ENCODE measurements at regions not wholly inside any gene's neighbourhood (a gene's known extent, or its start where the extent isn't known, plus 50 kb on each side); places are given as distances from the start of the nearest gene placed in this dataset.

- ChIA-PET CTCF (interaction anchor here (0.7 to 2.3 kb wide), 3 partner anchors 10 to 503 kb away, joined by 3 to 8 read pairs (median 7); no protein-coding TSS in a partner anchor), RAD21 (ENCODE audit: low non-redundant PET in 1 of 2, low total read pairs in 2 of 2, uncharacterized antibody in 2 of 2, unreplicated experiment in 2 of 2) (no interaction called here), POLR2A (interaction anchor here (0.7 kb wide), 1 partner anchor 459 kb away, joined by 4 read pairs; no protein-coding TSS in a partner anchor)
- Histone ChIP-seq H3K9ac (ENCODE audit: low read length) (no peak overlapping the region), H3K4me3 (replicated peaks in 1 of 2; ENCODE audit: low read depth in 1 of 2, low read length in 2 of 2) (no peak overlapping the region), H3K9me2 (ENCODE audit: insufficient read depth) (no peaks in the 10 kb centered on the region), H3K27me3 (ENCODE audit: insufficient read depth, low read length) (peaks cover 54% of the 10 kb centered on the region), H3K4me1 (ENCODE audit: control insufficient read depth in 1 of 2, insufficient read depth in 2 of 2, low read length in 2 of 2) (no peaks in the 10 kb centered on the region), H2AFZ (ENCODE audit: low read depth, low read length, poor library complexity, severe bottlenecking) (no peak overlapping the region), H3K36me3 (ENCODE audit: control insufficient read depth in 1 of 2, insufficient read depth in 2 of 2, low read length in 2 of 2) (no peaks in the 10 kb centered on the region), H4K20me1 (ENCODE audit: insufficient read depth) (no peaks in the 10 kb centered on the region), H3K27ac (ENCODE audit: low read depth, low read length) (no peak overlapping the region), H3K79me2 (ENCODE audit: insufficient read depth, low read length) (no peaks in the 10 kb centered on the region), H3K9me3 (ENCODE audit: control insufficient read depth in 1 of 2, insufficient read depth in 1 of 2, low read depth in 1 of 2, low read length in 2 of 2) (no peaks in the 10 kb centered on the region), H3K4me2 (ENCODE audit: low read length) (no peak overlapping the region)
- BruUV-seq (replicated peaks) = no TSS peak
- ATAC-seq (no peak), DNase-seq (ENCODE audit: low read depth, low spot score) (no peak)
- no peak for TF ChIP-seq CTCF (IDR thresholded peaks at IDR 0.05 in 2 of 3, conservative IDR thresholded peaks at IDR 0.05 in 1 of 3; ENCODE audit: borderline replicate concordance in 1 of 3, insufficient read depth in 1 of 3, low read depth in 2 of 3, low read length in 2 of 3)
- TF ChIP-seq POLR2A (IDR thresholded peaks at IDR 0.05; ENCODE audit: borderline replicate concordance, extremely low read depth, insufficient read depth, insufficient read length) = no peak
- no peak for TF ChIP-seq EZH2phosphoT487 (IDR thresholded peaks at IDR 0.05; ENCODE audit: borderline replicate concordance)
- no peak for TF ChIP-seq TCF7L2 (IDR thresholded peaks at IDR 0.05; ENCODE audit: borderline replicate concordance, extremely low read depth, insufficient read depth, insufficient read length)
- TF ChIP-seq CBX3 (IDR thresholded peaks at IDR 0.05; ENCODE audit: low read depth) = no peak
- no peak for TF ChIP-seq ZFX (IDR thresholded peaks at IDR 0.05)
- intact Hi-C loops (cut with micrococcal nuclease) = no loop called here
Measured at GRCh38 chr1:38512024-38512767, 347.4 kb downstream of the RRAGC start.

- H3K27me3 ChIP-seq (ENCODE audit: insufficient read depth, low read length) = peaks cover 75% of the 10 kb centered on the region
- intact Hi-C loops (cut with micrococcal nuclease) = no loop called here
- H3K27ac ChIP-seq (ENCODE audit: low read depth, low read length) = no peak overlapping the region
- no TSS peak for BruUV-seq (replicated peaks)
- H3K9me3 ChIP-seq (ENCODE audit: control insufficient read depth in 1 of 2, insufficient read depth in 1 of 2, low read depth in 1 of 2, low read length in 2 of 2) = no peaks in the 10 kb centered on the region
- POLR2A ChIA-PET = no interaction called here
- H2AFZ ChIP-seq (ENCODE audit: low read depth, low read length, poor library complexity, severe bottlenecking) = no peak overlapping the region
- no peaks in the 10 kb centered on the region for H3K4me1 ChIP-seq (ENCODE audit: control insufficient read depth in 1 of 2, insufficient read depth in 2 of 2, low read length in 2 of 2)
- no peaks in the 10 kb centered on the region for H4K20me1 ChIP-seq (ENCODE audit: insufficient read depth)
- no peak for DNase-seq (ENCODE audit: low read depth, low spot score)
- H3K9ac ChIP-seq (ENCODE audit: low read length) = no peak overlapping the region
- RAD21 ChIA-PET (ENCODE audit: low non-redundant PET in 1 of 2, low total read pairs in 2 of 2, uncharacterized antibody in 2 of 2, unreplicated experiment in 2 of 2) = no interaction called here
- no peak overlapping the region for H3K4me2 ChIP-seq (ENCODE audit: low read length)
- H3K79me2 ChIP-seq (ENCODE audit: insufficient read depth, low read length) = no peaks in the 10 kb centered on the region
- no peak overlapping the region for H3K4me3 ChIP-seq (replicated peaks in 1 of 2; ENCODE audit: low read depth in 1 of 2, low read length in 2 of 2)
- no peaks in the 10 kb centered on the region for H3K9me2 ChIP-seq (ENCODE audit: insufficient read depth)
- H3K36me3 ChIP-seq (ENCODE audit: control insufficient read depth in 1 of 2, insufficient read depth in 2 of 2, low read length in 2 of 2) = no peaks in the 10 kb centered on the region
- CTCF ChIA-PET = no interaction called here
- ATAC-seq = no peak
- TF ChIP-seq SP1 (IDR thresholded peaks at IDR 0.05; ENCODE audit: low read depth) (no peak), EZH2 (IDR thresholded peaks at IDR 0.05) (no peak), REST (IDR thresholded peaks at IDR 0.05; ENCODE audit: low read depth) (no peak), CTCF (IDR thresholded peaks at IDR 0.05 in 2 of 3, conservative IDR thresholded peaks at IDR 0.05 in 1 of 3; ENCODE audit: borderline replicate concordance in 1 of 3, insufficient read depth in 1 of 3, low read depth in 2 of 3, low read length in 2 of 3) (no peak), RAD21 (IDR thresholded peaks at IDR 0.05; ENCODE audit: low read depth) (no peak), SIN3A (IDR thresholded peaks at IDR 0.05; ENCODE audit: low read depth) (no peak)
Measured at GRCh38 chr1:38508232-38508631, 351.3 kb downstream of the RRAGC start.
